NCI-H82 treated with DMSO at 0.1 percent for 48 hours (cell line): ENCODE measurements at regions not wholly inside any gene's neighbourhood (a gene's known extent, or its start where the extent isn't known, plus 50 kb on each side); places are given as distances from the start of the nearest gene placed in this dataset.

Source experiments
- DNase-seq: peaks from one replicate; lab custom pipeline; 2025; ENCODE audit not compliant: unreplicated experiment; lab: John Stamatoyannopoulos, UW

DNA sequence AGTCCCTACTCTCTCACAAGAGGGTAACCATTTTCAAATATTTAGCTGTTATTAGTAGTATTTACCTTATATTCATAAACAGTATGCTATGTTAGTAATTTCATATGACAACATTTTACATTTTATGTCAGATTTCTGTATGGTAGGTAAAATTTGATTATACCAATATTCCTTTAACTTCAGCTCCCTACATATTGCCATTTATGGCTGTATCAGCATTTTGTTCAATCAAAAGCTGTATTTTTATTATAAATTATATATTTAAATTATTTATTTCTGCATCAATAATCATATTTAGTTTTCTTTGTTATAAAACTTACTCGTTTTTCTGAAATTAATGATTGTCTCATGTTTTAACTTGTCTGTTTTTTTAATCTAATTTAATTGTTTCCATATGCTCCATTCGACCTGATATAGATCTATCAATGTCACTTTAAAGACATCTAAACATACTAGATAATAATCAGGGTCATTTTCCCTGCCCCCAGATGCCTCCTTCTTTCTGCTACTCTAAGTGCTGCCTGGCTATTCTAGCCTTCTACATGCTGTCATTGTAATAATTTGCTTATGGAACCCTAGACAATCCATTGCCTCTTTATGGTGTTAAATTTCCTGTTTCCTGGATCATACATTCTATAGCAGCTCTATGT, 1976.7 kb upstream of the ADGRL3 start:
- DNase-seq = no peak

DNA sequence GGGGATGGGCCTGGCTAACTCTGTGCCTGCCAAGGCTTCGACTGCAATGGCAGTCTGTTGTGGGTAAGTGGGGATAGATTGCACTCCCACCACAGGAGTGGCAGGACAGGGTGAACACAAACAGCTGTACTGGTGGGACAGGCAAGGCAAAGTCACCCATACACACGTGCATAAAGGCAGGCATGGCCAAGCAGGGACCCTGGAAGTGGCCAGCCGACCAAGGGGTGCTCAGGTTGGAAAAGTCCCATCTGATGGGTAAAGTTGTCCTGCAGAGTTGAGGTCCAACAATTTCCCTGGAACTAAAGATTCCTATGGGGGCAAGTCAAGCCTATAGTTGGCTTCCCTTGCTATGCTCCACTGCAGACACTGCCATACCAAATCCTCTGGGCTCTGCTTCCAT, 1961.9 kb upstream of the ADGRL3 start:
- no peak for DNase-seq

DNA sequence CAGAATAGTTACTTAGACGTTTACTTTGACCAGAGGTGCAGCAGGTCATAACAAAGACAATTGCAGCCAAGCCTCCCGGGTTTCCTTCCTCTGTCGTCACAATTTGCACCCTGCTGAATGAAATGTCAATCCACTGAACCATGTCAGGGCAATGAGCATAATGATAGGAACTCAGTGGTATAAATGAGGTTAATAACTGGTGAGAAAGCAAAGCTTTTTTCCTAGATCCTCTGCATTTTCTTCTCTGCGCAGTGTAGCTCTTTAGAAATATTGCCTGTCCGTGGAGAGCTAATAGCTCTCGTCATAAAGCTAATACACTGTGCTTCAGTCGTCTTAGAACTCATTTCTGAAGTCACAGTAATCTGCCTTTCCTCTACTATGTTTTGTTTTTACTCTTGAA, 1960.1 kb upstream of the ADGRL3 start:
- DNase-seq = no peak

DNA sequence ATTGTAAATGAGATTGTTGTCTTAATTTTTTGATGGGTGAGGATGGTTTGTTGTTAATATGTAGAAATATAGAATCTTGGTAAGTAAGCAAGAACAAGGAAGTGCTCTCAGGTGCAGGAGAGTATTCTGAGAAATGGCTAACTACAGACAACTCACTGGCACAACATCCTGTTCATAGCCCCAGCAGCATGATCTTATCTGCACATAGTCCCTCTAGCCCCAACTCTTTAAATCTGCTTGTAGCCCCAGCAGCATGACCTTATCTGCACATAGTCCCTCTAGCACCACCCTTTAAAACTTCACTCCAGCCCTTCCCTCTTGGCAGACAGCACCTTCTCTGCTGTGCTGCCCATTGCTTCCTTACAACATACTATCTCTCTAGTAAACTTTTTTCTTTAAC, 1957.1 kb upstream of the ADGRL3 start:
- DNase-seq = no peak

DNA sequence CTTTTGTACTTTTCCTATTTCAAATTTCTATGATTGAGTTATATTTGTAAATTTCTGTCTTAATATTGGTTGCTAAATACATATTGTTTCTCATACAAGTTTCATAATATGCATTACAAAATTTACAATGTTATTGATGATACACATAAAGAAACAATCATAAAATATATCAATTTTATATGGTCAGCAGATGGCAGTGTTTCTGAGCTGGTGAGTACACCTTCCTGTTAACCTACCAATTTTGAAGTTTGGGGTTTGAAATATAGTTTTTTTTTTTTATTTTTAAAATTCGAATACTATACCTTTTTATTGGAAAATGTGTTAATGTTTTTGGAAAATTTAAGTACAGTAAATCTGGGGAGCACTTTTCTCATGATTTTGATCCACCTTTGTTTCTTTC, 1953.1 kb upstream of the ADGRL3 start:
- no peak for DNase-seq

DNA sequence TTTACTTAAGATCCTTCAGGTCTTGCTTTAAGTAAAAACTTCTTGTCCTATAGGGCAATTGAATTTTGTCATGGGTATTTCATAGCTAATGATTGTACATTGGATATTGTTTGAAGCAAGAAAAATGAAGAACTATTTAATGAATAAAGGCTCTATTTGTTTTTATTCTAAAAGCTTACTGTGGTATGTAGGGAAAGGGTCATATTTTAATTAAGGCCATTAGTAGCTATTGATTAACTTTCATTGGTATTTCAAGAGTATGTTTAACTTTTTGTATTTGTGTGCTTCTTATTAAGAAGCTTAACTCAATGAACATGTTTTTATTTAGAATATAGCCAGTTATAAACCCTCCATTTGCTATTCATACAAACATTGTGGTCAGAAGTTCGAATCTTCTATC, 1951.8 kb upstream of the ADGRL3 start:
- no peak for DNase-seq

DNA sequence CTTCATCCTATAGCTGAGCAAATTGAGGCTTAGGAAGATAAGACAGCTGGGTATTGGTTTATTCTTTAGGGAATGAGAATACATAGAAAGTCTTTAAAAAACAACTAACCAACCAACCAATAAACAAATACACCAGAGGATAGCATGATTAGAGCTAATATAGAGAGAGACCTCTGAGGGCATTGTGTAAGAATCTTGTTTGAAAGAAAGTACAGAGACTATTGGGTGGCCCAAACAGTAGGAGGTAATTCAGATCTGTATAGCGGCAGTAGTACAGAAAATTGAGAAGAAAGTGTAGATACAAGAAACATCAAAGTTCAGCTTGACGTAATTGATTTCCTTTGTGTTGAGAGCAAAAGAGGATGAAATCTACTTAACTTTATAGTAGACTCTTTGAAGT, 1951.0 kb upstream of the ADGRL3 start:
- no peak for DNase-seq

DNA sequence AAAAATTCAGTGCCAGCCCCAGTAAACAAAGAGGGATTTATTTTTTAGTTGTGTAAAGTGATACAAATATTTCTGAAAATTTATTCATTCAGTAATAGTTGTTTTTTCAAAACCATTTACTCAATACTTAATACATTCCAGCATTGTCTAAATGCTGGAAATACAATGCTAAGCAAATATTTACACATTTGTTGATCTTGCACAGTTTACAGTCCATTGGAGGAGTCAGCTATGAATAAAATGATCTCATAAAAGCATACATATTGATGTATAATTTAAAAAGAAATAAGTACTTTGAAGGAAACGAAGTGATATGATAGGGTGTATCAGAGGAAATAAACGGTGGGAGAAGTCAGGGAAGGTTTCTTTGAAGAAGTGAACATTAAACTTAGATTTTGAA, 1942.1 kb upstream of the ADGRL3 start:
- DNase-seq = no peak

DNA sequence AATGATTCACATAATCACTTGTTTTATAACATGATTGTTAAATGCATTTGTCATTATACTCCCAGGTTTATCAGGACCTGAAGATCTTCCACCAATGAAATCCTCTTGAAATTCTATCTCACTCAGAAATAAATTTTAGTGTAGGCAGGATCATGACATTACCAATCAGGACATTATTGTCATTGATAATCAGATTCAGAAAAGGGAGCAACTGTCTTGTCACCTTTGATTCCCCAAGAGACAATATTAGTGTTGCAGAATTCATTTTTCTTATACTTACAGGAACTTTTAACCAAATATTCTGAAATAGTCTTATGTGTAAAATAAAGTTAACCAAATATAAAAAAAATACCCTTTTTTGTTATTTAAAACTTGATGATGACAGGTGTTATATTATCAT, 1892.5 kb upstream of the ADGRL3 start:
- no peak for DNase-seq

DNA sequence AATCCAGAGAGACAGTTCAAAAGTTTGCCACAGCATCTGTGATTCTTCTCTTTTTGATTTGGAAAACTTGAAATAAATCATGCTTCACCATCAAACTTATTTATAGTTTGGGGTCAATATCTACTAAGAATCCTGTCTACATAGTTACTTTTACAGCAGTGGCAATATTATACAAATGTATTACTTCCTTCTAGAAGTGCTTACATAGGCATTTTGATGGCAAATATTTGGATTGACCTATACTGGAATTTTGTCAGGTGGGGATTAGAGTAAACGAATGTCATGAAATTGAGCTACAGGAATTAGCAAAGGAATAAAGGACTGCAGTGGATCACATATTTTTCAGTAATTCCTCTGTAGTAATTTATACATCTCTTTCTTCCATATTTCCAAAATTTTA, 1885.5 kb upstream of the ADGRL3 start:
- DNase-seq = no peak

DNA sequence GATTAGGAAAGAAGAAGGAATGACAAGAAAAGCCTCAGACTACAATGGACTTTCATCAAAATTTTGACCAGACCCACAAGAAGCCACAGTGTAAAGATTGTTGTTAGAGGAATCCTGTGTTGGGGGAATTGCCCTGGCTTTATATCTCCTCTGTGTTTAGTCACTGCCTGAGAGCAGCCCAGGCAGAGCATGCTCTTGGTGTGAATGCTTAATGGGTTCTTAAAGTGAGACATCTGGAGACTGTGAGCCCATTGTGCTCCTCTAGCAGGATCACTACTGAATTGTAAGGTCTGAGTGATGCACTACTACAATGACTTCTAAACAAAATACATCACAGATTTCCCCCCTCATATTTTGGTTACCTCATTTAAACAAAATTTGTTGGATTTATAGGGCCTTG, 1860.5 kb upstream of the ADGRL3 start:
- no peak for DNase-seq

DNA sequence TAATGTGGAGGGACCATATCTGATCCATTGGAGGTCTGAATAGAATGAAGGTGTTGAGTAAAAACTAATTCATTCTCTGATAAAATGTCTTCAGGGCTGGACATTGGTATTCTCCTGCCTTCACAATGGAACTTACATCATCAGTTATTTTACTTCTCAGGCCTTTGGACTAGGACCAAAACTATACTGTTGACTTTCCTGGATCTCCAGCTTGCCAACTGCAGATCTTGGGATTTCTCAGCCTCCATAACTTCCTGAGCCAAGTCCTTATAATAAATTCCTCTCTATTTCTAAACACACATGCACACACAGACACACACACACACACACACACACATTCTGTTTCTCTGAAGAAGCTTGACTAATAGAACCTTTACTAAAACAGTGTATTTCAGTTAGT, 1858.6 kb upstream of the ADGRL3 start:
- DNase-seq = no peak

DNA sequence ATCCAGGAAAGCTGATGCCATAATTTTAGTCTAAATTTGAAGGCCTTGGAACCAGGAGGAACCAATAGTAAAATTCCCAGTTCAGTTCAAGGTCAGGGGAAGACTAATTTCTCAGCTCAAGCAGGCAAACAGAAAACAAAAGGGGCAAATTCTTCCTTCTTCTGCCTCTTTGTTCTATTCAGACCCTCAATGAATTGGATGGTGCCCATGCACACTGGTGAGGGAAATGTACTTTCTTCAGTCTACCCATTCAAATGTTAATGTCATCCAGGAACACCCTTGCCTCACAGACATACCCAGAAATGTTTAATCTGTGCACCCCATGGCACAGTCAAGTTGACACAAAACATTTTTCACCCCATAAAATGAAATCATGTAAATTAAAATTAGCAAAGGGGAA, 1851.2 kb upstream of the ADGRL3 start:
- DNase-seq = no peak

DNA sequence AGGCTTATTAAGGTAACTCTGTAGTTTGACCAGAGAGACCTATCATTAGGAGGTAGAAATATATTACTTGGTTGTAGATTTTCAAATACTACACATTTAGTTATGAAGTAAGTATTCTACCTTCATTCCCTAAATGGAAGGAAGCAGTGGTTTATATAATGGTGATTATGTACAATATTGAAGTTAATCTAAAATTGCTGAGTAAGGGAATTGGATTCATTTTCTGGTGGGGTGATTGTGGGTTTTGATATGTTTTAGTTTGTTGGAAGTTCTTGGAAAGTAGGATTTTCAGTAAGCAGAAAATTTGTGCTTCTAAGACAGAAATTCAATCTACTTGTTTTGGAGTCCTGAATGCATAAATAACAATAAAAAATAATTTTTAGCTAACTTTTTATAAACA, 1830.9 kb upstream of the ADGRL3 start:
- DNase-seq = no peak

DNA sequence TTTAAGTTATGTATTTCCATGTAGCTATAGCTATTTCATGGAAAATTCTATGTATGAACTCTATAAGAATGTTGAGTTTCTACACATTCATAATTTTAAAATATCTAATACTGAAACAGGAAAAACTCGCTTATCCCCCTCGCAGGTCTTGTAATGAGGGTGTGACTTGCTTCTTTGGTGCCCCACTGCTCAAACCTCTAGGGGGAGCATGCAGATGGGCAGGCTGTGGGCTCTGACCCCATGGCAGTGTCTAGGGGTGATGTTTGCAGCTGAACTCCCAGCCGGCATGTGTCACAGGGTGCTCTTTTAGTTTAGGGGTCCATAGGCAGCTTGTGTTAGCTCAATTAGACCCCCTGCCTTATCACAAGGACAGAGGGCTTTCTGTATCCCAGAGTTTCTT, 1825.7 kb upstream of the ADGRL3 start:
- no peak for DNase-seq

DNA sequence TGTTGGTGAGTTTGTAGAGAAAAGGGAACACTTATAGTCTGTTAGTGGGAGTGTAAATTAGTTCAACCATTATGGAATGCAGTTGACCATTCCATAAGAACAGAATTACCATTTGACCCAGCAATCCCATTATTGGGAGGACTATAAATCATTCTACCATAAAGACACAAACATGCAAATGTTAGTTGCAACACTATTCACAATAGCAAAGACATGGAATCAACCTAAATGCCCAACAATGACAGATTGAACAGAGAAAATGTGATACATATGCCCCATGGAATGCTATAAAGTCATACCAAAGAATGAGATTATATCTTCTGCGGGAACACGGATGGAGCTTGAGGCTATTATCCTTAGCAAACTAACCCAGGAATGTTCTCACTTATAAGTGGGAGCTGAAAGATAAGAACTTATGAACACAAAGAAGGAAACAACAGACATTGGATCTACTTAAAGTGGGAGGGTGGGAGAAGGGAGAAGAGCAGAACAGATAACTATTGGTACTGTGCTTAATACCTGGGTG, 1819.2 kb upstream of the ADGRL3 start:
- no peak for DNase-seq

DNA sequence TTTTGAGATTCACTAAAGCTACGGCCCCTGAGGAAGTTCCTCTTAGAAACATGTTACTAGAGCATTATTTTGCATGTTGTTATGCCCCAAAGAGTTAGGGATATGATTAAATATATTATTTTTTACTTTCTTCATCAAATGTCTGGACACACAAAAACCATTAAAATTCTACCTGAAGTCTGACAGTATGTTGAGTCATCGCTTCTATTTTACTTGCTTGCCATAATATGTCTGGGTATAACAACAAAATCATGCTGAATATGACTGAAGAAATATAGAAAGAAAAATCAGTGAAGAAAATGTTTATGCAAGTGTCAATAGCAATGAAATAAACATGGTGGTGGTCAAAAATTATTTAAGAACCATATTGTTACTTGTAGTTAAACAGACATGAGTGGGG, 1818.5 kb upstream of the ADGRL3 start:
- no peak for DNase-seq

DNA sequence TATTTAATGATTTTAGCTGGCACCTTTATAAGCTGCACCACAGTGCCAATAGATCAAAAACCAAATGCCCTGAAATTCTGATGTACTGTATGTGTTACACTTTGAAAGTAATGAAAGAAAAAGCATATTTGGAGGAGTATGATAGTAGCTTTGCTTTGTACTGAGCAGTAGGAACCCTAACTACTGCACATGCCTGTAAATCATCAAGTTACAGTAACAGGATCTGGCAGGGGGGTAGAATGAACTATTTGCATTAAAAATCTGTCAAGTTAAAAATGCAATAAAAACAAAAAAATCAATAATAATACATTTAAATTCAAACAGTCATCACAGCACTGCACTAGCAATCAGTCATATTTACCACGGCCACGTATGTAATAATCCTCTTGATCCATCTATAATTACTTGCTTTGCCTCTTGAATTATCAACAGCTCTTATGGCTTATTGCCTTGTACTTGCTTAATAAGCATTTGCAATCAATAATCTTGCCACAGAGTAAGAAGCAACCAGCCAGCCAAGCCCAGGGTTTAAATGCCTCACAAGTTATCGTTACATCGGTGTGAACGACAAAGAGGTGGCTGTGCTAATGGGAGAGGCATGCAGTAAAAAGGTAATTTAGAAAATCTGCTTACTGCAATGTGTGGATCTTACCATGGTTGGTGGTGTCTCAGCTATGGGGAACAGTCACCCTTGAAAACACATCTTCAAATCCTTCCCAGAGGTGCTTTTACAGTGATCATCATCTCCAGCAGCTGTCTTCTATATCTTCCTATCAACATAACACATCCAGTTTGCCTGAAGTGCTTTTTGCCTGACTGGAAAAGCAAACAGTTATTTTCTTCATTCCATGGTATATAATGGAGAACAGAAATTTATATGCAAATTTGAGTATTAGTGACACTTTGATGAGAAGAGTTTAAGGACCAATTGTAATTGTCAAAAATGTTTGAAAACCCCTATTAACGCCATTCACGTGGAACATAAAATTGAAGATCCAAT, 1812.1 kb upstream of the ADGRL3 start:
- DNase-seq = no peak

DNA sequence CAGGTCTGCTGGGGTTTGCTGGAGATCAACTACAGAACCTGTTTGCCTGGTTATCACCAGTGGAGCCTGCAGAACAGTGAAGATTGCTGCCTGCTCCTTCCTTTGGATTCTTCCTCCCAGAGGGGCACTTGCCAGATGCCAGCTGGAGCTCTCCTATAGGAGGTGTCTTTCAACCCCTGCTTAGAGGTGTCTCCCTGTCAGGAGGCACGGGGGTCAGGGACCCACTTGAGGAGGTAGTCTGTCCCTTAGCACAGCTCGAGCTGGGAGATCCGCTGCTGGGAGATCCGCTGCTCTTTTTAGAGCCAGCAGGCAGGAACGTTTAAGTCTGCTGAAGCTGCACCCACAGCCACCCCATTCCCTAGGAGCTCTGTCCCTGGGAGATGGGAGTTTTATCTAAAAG, 1806.3 kb upstream of the ADGRL3 start:
- no peak for DNase-seq

DNA sequence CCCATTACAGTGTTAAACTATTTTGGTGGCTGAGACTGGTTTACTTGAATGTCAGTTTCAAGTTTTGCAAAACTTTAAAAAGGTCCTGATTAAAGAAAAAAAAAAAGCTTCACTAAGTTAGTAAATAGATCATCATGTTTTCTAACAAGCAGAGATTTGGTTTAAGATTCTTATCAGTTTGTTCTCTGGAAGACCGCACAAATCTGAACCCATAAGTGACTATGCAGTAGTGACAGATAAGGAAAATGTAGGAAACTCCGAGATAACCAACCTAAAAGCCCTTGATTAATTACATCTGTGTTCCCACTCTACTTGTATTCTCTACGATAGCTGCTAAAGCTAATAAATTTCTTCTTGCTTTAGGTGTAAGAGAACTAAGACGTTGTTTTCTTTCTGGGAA, 1799.8 kb upstream of the ADGRL3 start:
- DNase-seq = no peak

DNA sequence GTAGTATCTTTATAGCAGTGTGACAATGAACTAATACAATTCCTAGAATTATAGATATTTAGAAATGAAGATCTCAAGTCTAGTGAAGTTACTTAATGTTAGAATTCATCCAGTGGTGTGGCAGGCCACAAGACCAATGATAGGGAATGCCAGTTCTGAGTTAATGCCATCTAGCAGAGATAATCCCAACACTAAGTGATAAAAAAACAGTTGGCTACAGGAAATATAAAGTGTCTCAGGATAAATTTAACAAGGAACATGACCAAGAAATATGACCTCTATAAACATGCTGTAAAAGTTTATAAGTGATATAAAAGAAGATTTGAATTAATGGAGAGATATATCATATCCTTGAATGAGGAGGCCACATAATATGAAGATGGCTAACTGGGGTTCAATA, 1790.5 kb upstream of the ADGRL3 start:
- no peak for DNase-seq

DNA sequence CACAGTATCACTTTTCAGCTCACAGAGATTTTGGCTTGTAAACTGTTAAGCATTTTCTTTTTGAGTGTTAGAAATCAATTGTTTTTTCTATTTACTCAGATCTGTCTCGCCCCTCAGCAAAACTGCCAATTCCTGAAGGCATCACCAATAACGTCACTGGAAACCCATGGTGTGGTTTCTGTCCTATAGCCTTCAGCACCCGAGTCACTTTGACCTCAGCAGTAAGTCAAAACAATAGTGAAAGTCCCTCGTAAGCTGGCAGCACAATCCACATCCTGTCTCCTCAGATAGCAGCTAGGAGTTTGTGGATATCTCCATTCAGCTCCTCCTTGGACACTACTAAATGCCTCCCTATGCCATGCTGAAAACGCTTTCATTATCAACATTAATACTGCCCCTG, 1787.4 kb upstream of the ADGRL3 start:
- no peak for DNase-seq
